Astrocyte (in vitro differentiated cells and primary cell): ENCODE measurements at regions not wholly inside any gene's neighbourhood (a gene's known extent, or its start where the extent isn't known, plus 50 kb on each side); places are given as distances from the start of the nearest gene placed in this dataset.

Experiments
- DNase-seq: peaks from one replicate; pipeline ENCODE4 v3.0.0-alpha.2; 2010; ENCODE audit warnings: low read depth
- FAIRE-seq: peaks from 2 replicates; lab custom pipeline; 2011; peaks lifted over from hg19 to GRCh38; lab: Jason Lieb, UNC
- H2AFZ ChIP-seq: 2 replicates; pipeline ENCODE4 v1.6.0; 2012; ENCODE audit warnings: low read depth, low read length, inconsistent platforms
- H3K27ac ChIP-seq: 2 replicates; pipeline ENCODE4 v1.5.1; 2011; ENCODE audit warnings: low read depth, low read length, inconsistent platforms
- H3K27me3 ChIP-seq: 2 replicates; pipeline ENCODE4 v1.6.0; 2011; ENCODE audit warnings: low read length, inconsistent platforms; ENCODE audit not compliant: insufficient read depth
- H3K36me3 ChIP-seq: 2 replicates; pipeline ENCODE4 v1.5.1; 2011; ENCODE audit warnings: low read length, inconsistent platforms; ENCODE audit not compliant: insufficient read depth
- H3K4me1 ChIP-seq: 2 replicates; pipeline ENCODE4 v1.5.1; 2011; ENCODE audit warnings: low read length, inconsistent platforms; ENCODE audit not compliant: insufficient read depth
- H3K4me2 ChIP-seq: 2 replicates; pipeline ENCODE4 v1.6.0; 2012; ENCODE audit warnings: low read length, inconsistent platforms
- H3K4me3 ChIP-seq: 2 replicates; pipeline ENCODE4 v1.5.1; 2011; ENCODE audit warnings: low read depth, mild to moderate bottlenecking, low read length, inconsistent platforms; ENCODE audit not compliant: insufficient read depth
- H3K79me2 ChIP-seq: 2 replicates; pipeline ENCODE4 v1.6.0; 2012; ENCODE audit warnings: mild to moderate bottlenecking, low read length, inconsistent platforms; ENCODE audit not compliant: insufficient read depth
- H3K9ac ChIP-seq: 2 replicates; pipeline ENCODE4 v1.6.0; 2012; ENCODE audit warnings: mild to moderate bottlenecking, low read length, inconsistent platforms
- H3K9me3 ChIP-seq: 2 replicates; pipeline ENCODE4 v1.5.1; 2012; ENCODE audit warnings: low read depth, mild to moderate bottlenecking, low read length, inconsistent platforms; ENCODE audit not compliant: insufficient read depth
- H4K20me1 ChIP-seq: 2 replicates; pipeline ENCODE4 v1.6.0; 2012; ENCODE audit warnings: low read length, inconsistent platforms; ENCODE audit not compliant: insufficient read depth
- H3K27ac Mint-ChIP-seq: one replicate; pipeline ENCODE4 v1.8.0; 2021; ENCODE audit warnings: mild to moderate bottlenecking, mixed read lengths; ENCODE audit not compliant: unreplicated experiment
- H3K27me3 Mint-ChIP-seq: one replicate; pipeline ENCODE4 v1.8.0; 2021; ENCODE audit warnings: low read depth, mixed read lengths; ENCODE audit not compliant: unreplicated experiment
- H3K36me3 Mint-ChIP-seq: one replicate; pipeline ENCODE4 v1.8.0; 2021; ENCODE audit warnings: low read depth, mixed read lengths; ENCODE audit not compliant: unreplicated experiment
- H3K4me1 Mint-ChIP-seq: one replicate; pipeline ENCODE4 v1.8.0; 2021; ENCODE audit warnings: low read depth, mixed read lengths; ENCODE audit not compliant: unreplicated experiment
- H3K4me3 Mint-ChIP-seq: one replicate; pipeline ENCODE4 v1.8.0; 2021; ENCODE audit warnings: mild to moderate bottlenecking, moderate library complexity, mixed read lengths; ENCODE audit not compliant: unreplicated experiment
- H3K9me3 Mint-ChIP-seq: one replicate; pipeline ENCODE4 v1.8.0; 2021; ENCODE audit warnings: mild to moderate bottlenecking, mixed read lengths; ENCODE audit not compliant: unreplicated experiment
- CTCF ChIP-seq: IDR thresholded peaks from 2 replicates; pipeline ENCODE4 v1.5.1; 2011; ENCODE audit warnings: low read depth, mild to moderate bottlenecking, inconsistent platforms, low read length, moderate library complexity; ENCODE audit not compliant: insufficient read depth
- EZH2 ChIP-seq: IDR thresholded peaks from 2 replicates; pipeline ENCODE4 v1.6.1; 2012; ENCODE audit warnings: mild to moderate bottlenecking, low read length, inconsistent platforms; ENCODE audit not compliant: insufficient read depth

- Histone ChIP-seq H3K27me3 (no peaks in the 10 kb centered on the region), H3K4me1 (no peaks in the 10 kb centered on the region), H4K20me1 (no peaks in the 10 kb centered on the region), H3K9me3 (no peaks in the 10 kb centered on the region), H3K27ac (no peak overlapping the region), H3K4me2 (no peak overlapping the region), H3K79me2 (no peaks in the 10 kb centered on the region), H3K36me3 (no peaks in the 10 kb centered on the region), H3K9ac (no peak overlapping the region), H3K4me3 (no peak overlapping the region), H2AFZ (no peak overlapping the region)
- no peak overlapping the region for H3K4me3 Mint-ChIP-seq
- H3K27me3 Mint-ChIP-seq, result no peaks in the 10 kb centered on the region
- no peaks in the 10 kb centered on the region for H3K9me3 Mint-ChIP-seq
- H3K36me3 Mint-ChIP-seq, result no peaks in the 10 kb centered on the region
- DNase-seq (no peak), FAIRE-seq (no peak)
- no peak for TF ChIP-seq EZH2
- no peak for TF ChIP-seq CTCF
- peaks cover 9% of the 10 kb centered on the region for H3K4me1 Mint-ChIP-seq
- H3K27ac Mint-ChIP-seq, result no peak overlapping the region
These were observed 604.3 kb downstream of the IPMK start for GRCh38 chr10:57663401-57663800.

GRCh38 chr10:57661206-57661605, 606.5 kb downstream of the IPMK start:
- H3K4me1 Mint-ChIP-seq, result peaks cover 9% of the 10 kb centered on the region
- Histone ChIP-seq H4K20me1 (no peaks in the 10 kb centered on the region), H3K27me3 (no peaks in the 10 kb centered on the region), H3K4me2 (no peak overlapping the region), H3K9me3 (no peaks in the 10 kb centered on the region), H3K27ac (no peak overlapping the region), H2AFZ (no peak overlapping the region), H3K4me1 (no peaks in the 10 kb centered on the region), H3K9ac (no peak overlapping the region), H3K36me3 (no peaks in the 10 kb centered on the region), H3K79me2 (no peaks in the 10 kb centered on the region), H3K4me3 (no peak overlapping the region)
- H3K27me3 Mint-ChIP-seq, result no peaks in the 10 kb centered on the region
- FAIRE-seq (no peak), DNase-seq (no peak)
- H3K27ac Mint-ChIP-seq, result no peak overlapping the region
- TF ChIP-seq CTCF, result no peak
- no peak for TF ChIP-seq EZH2
- H3K4me3 Mint-ChIP-seq, result no peak overlapping the region
- no peaks in the 10 kb centered on the region for H3K9me3 Mint-ChIP-seq
- no peaks in the 10 kb centered on the region for H3K36me3 Mint-ChIP-seq

- Histone ChIP-seq H3K27ac (no peak overlapping the region), H3K4me1 (no peaks in the 10 kb centered on the region), H3K9me3 (no peaks in the 10 kb centered on the region), H3K4me3 (no peak overlapping the region), H3K9ac (no peak overlapping the region), H2AFZ (no peak overlapping the region), H3K27me3 (no peaks in the 10 kb centered on the region), H3K79me2 (no peaks in the 10 kb centered on the region), H3K4me2 (no peak overlapping the region), H4K20me1 (no peaks in the 10 kb centered on the region), H3K36me3 (no peaks in the 10 kb centered on the region)
- H3K4me1 Mint-ChIP-seq, result no peaks in the 10 kb centered on the region
- TF ChIP-seq EZH2, result no peak
- peak; percentile 88 for TF ChIP-seq CTCF
- H3K27me3 Mint-ChIP-seq, result no peaks in the 10 kb centered on the region
- DNase-seq (peak; percentile 22), FAIRE-seq (peak; percentile 37)
- H3K4me3 Mint-ChIP-seq, result no peak overlapping the region
- H3K27ac Mint-ChIP-seq, result no peak overlapping the region
- no peaks in the 10 kb centered on the region for H3K36me3 Mint-ChIP-seq
- no peaks in the 10 kb centered on the region for H3K9me3 Mint-ChIP-seq
These were observed 610.4 kb downstream of the IPMK start for GRCh38 chr10:57657164-57657765.
